ENCODE measurements at regions not wholly inside any gene's neighbourhood (a gene's known extent, or its start where the extent isn't known, plus 50 kb on each side); places are given as distances from the start of the nearest gene placed in this dataset.

- TF ChIP-seq ZZZ3 (IDR thresholded peaks at IDR 0.05; ENCODE audit: control insufficient read depth, insufficient read length, low read depth), result no peak
- TF ChIP-seq IRF3 (IDR thresholded peaks at IDR 0.05), result no peak
- no peak for TF ChIP-seq ZNF384 (IDR thresholded peaks at IDR 0.05; ENCODE audit: borderline replicate concordance, low read depth, low read length)
- TF ChIP-seq EGR1 (IDR thresholded peaks at IDR 0.05; ENCODE audit: borderline replicate concordance in 1 of 2, low read depth in 2 of 2, low read length in 2 of 2), result no peak
- TF ChIP-seq FOXM1 (IDR thresholded peaks at IDR 0.05; ENCODE audit: low read depth, low read length), result no peak
Observed at GRCh38 chr5:136674178-136674577, 308.8 kb upstream of the TRPC7 start (continued).

- FAIRE-seq, result no peak
- no peak overlapping the region for H3K4me3 ChIP-seq
- TF ChIP-seq CUX1 (IDR thresholded peaks at IDR 0.05; ENCODE audit: insufficient replicate concordance, low read depth, low read length) (no peak), PAX8 (IDR thresholded peaks at IDR 0.05) (no peak), SUZ12 (IDR thresholded peaks at IDR 0.05; ENCODE audit: unreplicated experiment) (no peak), LARP7 (IDR thresholded peaks at IDR 0.05) (no peak), ZSCAN29 (IDR thresholded peaks at IDR 0.05) (no peak), BRCA1 (IDR thresholded peaks at IDR 0.05; ENCODE audit: low read depth, low read length) (no peak), ZNF384 (IDR thresholded peaks at IDR 0.05; ENCODE audit: borderline replicate concordance, low read depth, low read length) (no peak), YY1 (IDR thresholded peaks at IDR 0.05; ENCODE audit: low read depth, low read length) (no peak), NR2C2 (IDR thresholded peaks at IDR 0.05; ENCODE audit: borderline replicate concordance, control insufficient read depth, insufficient read length, low read depth) (no peak), ZNF687 (IDR thresholded peaks at IDR 0.05) (no peak)
Observed at GRCh38 chr5:136667789-136668188, 302.4 kb upstream of the TRPC7 start.

More at GRCh38 chr5:136667789-136668188, 302.4 kb upstream of the TRPC7 start:
- in situ Hi-C loops (cut with MboI) (no loop called here), intact Hi-C loops (cut with micrococcal nuclease; ENCODE audit: unreplicated experiment) (no loop called here)
- Histone ChIP-seq H4K20me1 (ENCODE audit: control insufficient read depth, insufficient read depth) (no peaks in the 10 kb centered on the region), H3K4me1 (ENCODE audit: control insufficient read depth, insufficient read depth, low read length) (no peaks in the 10 kb centered on the region), H3K4me2 (ENCODE audit: control insufficient read depth, insufficient read depth) (no peak overlapping the region), H3K27ac (ENCODE audit: control insufficient read depth, insufficient read depth) (no peak overlapping the region), H3K27me3 (replicated peaks in 1 of 2; ENCODE audit: control insufficient read depth in 2 of 2, insufficient read depth in 2 of 2, low read length in 1 of 2) (no peaks in the 10 kb centered on the region), H2AFZ (ENCODE audit: control insufficient read depth, low read depth, low read length) (no peak overlapping the region), H3K36me3 (ENCODE audit: control insufficient read depth in 2 of 2, insufficient read depth in 2 of 2, low read length in 1 of 2) (no peaks in the 10 kb centered on the region), H3K9me3 (replicated peaks; ENCODE audit: control insufficient read depth, insufficient read depth, low read length) (no peaks in the 10 kb centered on the region), H3K9ac (ENCODE audit: control insufficient read depth, insufficient read depth, low read length) (no peak overlapping the region), H3K79me2 (ENCODE audit: control insufficient read depth, insufficient read depth, low read length) (no peaks in the 10 kb centered on the region)
- ChIA-PET SMC1A (ENCODE audit: uncharacterized antibody, unreplicated experiment) (no interaction called here), RAD21 (ENCODE audit: unreplicated experiment) (no interaction called here), CTCF (no interaction called here), POLR2A (no interaction called here)
- no peak for DNase-seq (ENCODE audit: low read depth, low spot score)
- BruUV-seq (replicated peaks), result no TSS peak
- WGBS (ENCODE audit: insufficient coverage, insufficient replicate concordance, low lambda C conversion rate, missing lambda C conversion rate), result 0% methylated on average over 2 of the region's 2 CpGs
- no peak for ATAC-seq

Data from GM12878 (cell line).